K562 (cell line): ENCODE measurements at regions not wholly inside any gene's neighbourhood (a gene's known extent, or its start where the extent isn't known, plus 50 kb on each side); places are given as distances from the start of the nearest gene placed in this dataset.

Source experiments
- CTCF ChIP-seq, 3 experiments: IDR thresholded peaks in 2 of 3; conservative IDR thresholded peaks in 1 of 3; 2 replicates each; pipeline ENCODE4 v1.5.1; 2011 to 2012; ENCODE audit warnings: low read length in 3 of 3, mild to moderate bottlenecking in 3 of 3, control low read depth in 2 of 3, improper control_type of control experiment in 1 of 3, inconsistent platforms in 1 of 3, low read depth in 1 of 3, mixed read lengths in 1 of 3, moderate library complexity in 1 of 3; ENCODE audit not compliant: insufficient read depth in 2 of 3
- E2F6 ChIP-seq, 2 experiments: IDR thresholded peaks; 2 replicates each; pipeline ENCODE4 v1.6.1; 2011; ENCODE audit warnings: borderline replicate concordance in 1 of 2, control low read depth in 1 of 2, low read depth in 1 of 2, low read length in 1 of 2, mild to moderate bottlenecking in 1 of 2, mixed read lengths in 1 of 2, moderate library complexity in 1 of 2; ENCODE audit not compliant: insufficient read depth in 1 of 2, insufficient read length in 1 of 2, poor library complexity in 1 of 2, severe bottlenecking in 1 of 2; ENCODE audit errors: extremely low read depth in 1 of 2
- FOXA1 ChIP-seq: fragments of 450-650 bp; IDR thresholded peaks from 2 replicates; pipeline ENCODE4 v1.6.1; 2016; ENCODE audit warnings: mild to moderate bottlenecking, borderline replicate concordance
- POLR2AphosphoS5 ChIP-seq: IDR thresholded peaks from 2 replicates; pipeline ENCODE4 v1.6.1; 2011; ENCODE audit warnings: mild to moderate bottlenecking, low read depth, low read length, moderate library complexity; ENCODE audit not compliant: control insufficient read depth, insufficient read depth
- ZNF318 ChIP-seq, 2 experiments: fragments of 450-650 bp; IDR thresholded peaks; 2 replicates each; pipeline ENCODE4 v1.6.1; 2016; ENCODE audit warnings: mild to moderate bottlenecking in 2 of 2, borderline replicate concordance in 1 of 2, low read depth in 1 of 2, moderate library complexity in 1 of 2

GRCh38 chr6:25223490-25223991 is 55.6 kb upstream of the CARMIL1 start:
- TF ChIP-seq CTCF (IDR thresholded peaks at IDR 0.05 in 2 of 3, conservative IDR thresholded peaks at IDR 0.05 in 1 of 3; ENCODE audit: insufficient read depth in 2 of 3, low read depth in 1 of 3, low read length in 3 of 3) (peak; percentile 82 to 92 (median 84)), FOXA1 (no peak), E2F6 (IDR thresholded peaks at IDR 0.05; ENCODE audit: borderline replicate concordance in 1 of 2, extremely low read depth in 1 of 2, insufficient read depth in 1 of 2, insufficient read length in 1 of 2, low read depth in 1 of 2, low read length in 1 of 2, poor library complexity in 1 of 2, severe bottlenecking in 1 of 2) (no peak), POLR2AphosphoS5 (no peak), ZNF318 (IDR thresholded peaks at IDR 0.05; ENCODE audit: borderline replicate concordance in 1 of 2, low read depth in 1 of 2) (no peak)
